Erythroblast (primary cell): ENCODE measurements at regions not wholly inside any gene's neighbourhood (a gene's known extent, or its start where the extent isn't known, plus 50 kb on each side); places are given as distances from the start of the nearest gene placed in this dataset.

ENCODE experiments used
- GATA1 ChIP-seq: IDR thresholded peaks from 2 replicates; pipeline ENCODE4 v1.6.1; 2011; ENCODE audit warnings: low read depth, mild to moderate bottlenecking, control low read depth, low read length, moderate library complexity
- POLR2A ChIP-seq: IDR thresholded peaks from 2 replicates; pipeline ENCODE4 v1.6.1; 2011; ENCODE audit warnings: mild to moderate bottlenecking, low read length

DNA sequence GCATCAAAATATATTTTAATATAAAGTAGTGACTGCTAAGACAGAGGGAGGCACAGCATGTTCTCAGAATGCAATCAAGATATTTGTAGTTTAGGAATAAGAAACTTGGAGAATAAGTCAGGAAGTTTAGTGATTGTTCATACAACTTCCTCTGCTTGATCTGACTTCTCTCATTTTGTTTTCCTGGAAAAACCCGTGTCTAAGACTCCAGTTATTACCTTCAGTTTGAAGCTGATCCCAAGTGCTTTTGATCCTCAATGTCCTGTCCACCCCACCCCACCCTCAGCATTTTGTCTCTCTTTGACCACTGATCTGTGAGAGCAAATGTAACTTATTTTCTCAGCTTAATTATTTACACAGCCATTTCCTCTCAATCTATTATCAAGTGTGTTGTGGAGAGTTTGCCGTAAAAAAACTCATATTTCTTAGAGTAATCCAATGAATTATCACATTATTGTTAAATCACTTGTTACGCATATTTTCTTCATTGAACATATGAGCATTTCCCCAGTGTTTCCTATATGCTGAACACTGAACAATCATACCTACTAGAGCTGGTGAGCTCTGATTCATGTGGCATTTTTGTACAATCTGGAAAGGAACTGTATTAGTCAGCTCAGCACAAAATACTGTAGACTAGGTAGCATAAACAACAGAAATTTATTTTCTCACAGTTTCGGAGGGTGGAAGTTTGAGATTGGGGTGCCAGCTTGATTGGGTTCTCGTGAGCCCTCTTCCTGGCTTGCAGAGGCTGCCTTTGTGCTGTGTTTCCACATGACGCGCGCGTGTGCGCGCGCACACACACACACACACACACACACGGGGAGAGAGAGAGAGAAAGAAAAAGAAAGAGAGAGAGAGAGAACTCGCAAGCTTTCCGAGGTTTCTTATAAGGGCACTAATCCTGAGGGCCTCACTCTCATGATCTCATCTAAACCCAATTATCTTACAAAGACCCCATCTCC is 65.5 kb upstream of the DPYD start:
- TF ChIP-seq POLR2A = no peak
- no peak for TF ChIP-seq GATA1
